K562 (cell line): ENCODE measurements at regions not wholly inside any gene's neighbourhood (a gene's known extent, or its start where the extent isn't known, plus 50 kb on each side); places are given as distances from the start of the nearest gene placed in this dataset.

Experiments used
- ESRRA ChIP-seq: fragments of 450-650 bp; IDR thresholded peaks from 2 replicates; pipeline ENCODE4 v1.6.1; 2014; ENCODE audit warnings: low read depth, mild to moderate bottlenecking, moderate library complexity, borderline replicate concordance
- EWSR1 ChIP-seq: fragments of 450-650 bp; IDR thresholded peaks from 2 replicates; pipeline ENCODE4 v1.6.1; 2018; ENCODE audit warnings: borderline replicate concordance, mild to moderate bottlenecking, low read depth, moderate library complexity; ENCODE audit not compliant: partially characterized antibody
- POLR2A ChIP-seq: fragments of 450-650 bp; conservative IDR thresholded peaks from 2 replicates; pipeline ENCODE4 v1.6.1; 2016
- POLR2AphosphoS5 ChIP-seq: IDR thresholded peaks from 2 replicates; pipeline ENCODE4 v1.6.1; 2011; ENCODE audit warnings: mild to moderate bottlenecking, low read depth, low read length, moderate library complexity; ENCODE audit not compliant: control insufficient read depth, insufficient read depth
- TBP ChIP-seq: optimal IDR thresholded peaks from 2 replicates; pipeline ENCODE3; 2011; ENCODE audit warnings: low read depth, low read length, improper control_type of control experiment
- ZBTB11 ChIP-seq, 3 experiments: fragments of 200-800 bp in 1 of 3; fragments of 250-450 bp in 1 of 3; fragments of 450-650 bp in 1 of 3; sonication (Bioruptor Pico) in 1 of 3; sonication (Bioruptor generic) in 1 of 3; formaldehyde crosslinking in 1 of 3; IDR thresholded peaks; 2 replicates each; pipeline versions ENCODE4 v1.6.1 to v1.8.0; 2016 to 2022; ENCODE audit warnings: mild to moderate bottlenecking in 2 of 3, missing genetic modification characterization in 2 of 3, missing compliant biosample characterization in 1 of 3, moderate library complexity in 1 of 3
- TF ChIP-seq, protein P1 (sequence below): sonication (generic); formaldehyde crosslinking; IDR thresholded peaks from 2 replicates; pipeline ENCODE4 v1.8.1; 2023; ENCODE audit warnings: mild to moderate bottlenecking, missing genetic modification reagents

GRCh38 chr5:118440496-118440895, 547.9 kb downstream of the DTWD2 start:
- TF ChIP-seq POLR2A (no peak), ESRRA (no peak), ZBTB11 (CRISPR knock-in tag; IDR thresholded peaks at IDR 0.05) (no peak), POLR2AphosphoS5 (no peak), TBP (no peak), EWSR1 (no peak)
- TF ChIP-seq, protein P1, sequence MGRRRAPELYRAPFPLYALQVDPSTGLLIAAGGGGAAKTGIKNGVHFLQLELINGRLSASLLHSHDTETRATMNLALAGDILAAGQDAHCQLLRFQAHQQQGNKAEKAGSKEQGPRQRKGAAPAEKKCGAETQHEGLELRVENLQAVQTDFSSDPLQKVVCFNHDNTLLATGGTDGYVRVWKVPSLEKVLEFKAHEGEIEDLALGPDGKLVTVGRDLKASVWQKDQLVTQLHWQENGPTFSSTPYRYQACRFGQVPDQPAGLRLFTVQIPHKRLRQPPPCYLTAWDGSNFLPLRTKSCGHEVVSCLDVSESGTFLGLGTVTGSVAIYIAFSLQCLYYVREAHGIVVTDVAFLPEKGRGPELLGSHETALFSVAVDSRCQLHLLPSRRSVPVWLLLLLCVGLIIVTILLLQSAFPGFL = no peak
